ENCODE measurements at regions not wholly inside any gene's neighbourhood (a gene's known extent, or its start where the extent isn't known, plus 50 kb on each side); places are given as distances from the start of the nearest gene placed in this dataset.

DNA sequence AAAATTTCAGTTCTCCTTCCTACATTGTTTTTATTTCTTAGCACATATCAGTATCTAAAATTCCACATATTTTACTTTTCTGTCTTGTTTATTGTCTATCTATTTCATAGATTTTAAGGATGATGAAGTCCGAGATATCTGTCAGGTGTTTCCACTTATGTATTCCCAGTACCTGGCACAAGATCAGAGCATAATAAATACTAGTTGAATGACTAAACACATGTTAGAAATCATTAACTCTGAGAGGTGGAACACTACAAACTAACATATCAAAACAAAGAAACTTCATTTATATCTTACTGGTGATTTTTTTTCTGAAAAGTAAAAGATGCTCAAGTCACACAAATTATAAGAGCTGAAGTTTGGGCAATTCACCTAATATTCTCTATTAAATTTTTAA is 1208.3 kb downstream of the PCDH9 start:
- H3K36me3 Mint-ChIP-seq (ENCODE audit: low read depth): no peaks in the 10 kb centered on the region
- no peak overlapping the region for H3K27ac Mint-ChIP-seq
- ATAC-seq: no peak
- no peak overlapping the region for H3K4me3 Mint-ChIP-seq
- no peak for DNase-seq
- H3K9me3 ChIP-seq (ENCODE audit: control insufficient read depth, low read length, poor library complexity, severe bottlenecking): peaks cover 2% of the 10 kb centered on the region
- no peaks in the 10 kb centered on the region for H3K27me3 Mint-ChIP-seq
- H3K4me1 Mint-ChIP-seq: no peaks in the 10 kb centered on the region

- DNase-seq: no peak
- H3K36me3 Mint-ChIP-seq (ENCODE audit: low read depth): no peaks in the 10 kb centered on the region
- no peak for ATAC-seq
- H3K27ac Mint-ChIP-seq: no peak overlapping the region
- no peaks in the 10 kb centered on the region for H3K4me1 Mint-ChIP-seq
- no peaks in the 10 kb centered on the region for H3K9me3 ChIP-seq (ENCODE audit: control insufficient read depth, low read length, poor library complexity, severe bottlenecking)
- no peaks in the 10 kb centered on the region for H3K27me3 Mint-ChIP-seq
- no peak overlapping the region for H3K4me3 Mint-ChIP-seq
Observed at GRCh38 chr13:66014771-66015170, 1215.4 kb downstream of the PCDH9 start.

DNA sequence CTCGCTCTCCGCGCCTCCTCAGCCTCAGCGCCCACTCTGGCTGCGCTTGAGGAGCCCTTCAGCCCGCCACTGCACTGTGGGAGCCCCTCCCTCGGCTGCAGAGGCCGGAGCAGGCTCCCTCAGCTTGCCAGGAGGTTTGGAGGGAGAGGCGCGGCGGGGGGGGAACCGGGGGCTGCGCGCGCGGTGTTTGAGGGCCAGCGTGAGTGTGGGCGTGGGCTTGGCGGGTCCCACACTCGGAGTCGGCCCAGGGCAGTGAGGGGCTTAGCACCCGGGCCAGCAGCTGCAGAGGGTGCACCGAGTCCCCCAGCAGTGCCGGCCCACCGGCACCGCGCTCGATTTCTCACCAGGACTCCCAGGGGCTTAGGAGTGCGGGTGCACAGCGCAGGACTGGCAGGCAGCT is 1220.9 kb downstream of the PCDH9 start:
- H3K9me3 ChIP-seq (ENCODE audit: control insufficient read depth, low read length, poor library complexity, severe bottlenecking): no peaks in the 10 kb centered on the region
- Mint-ChIP-seq H3K36me3 (ENCODE audit: low read depth) (no peaks in the 10 kb centered on the region), H3K27ac (no peak overlapping the region), H3K27me3 (no peaks in the 10 kb centered on the region), H3K4me1 (no peaks in the 10 kb centered on the region), H3K4me3 (no peak overlapping the region)
- ATAC-seq (no peak), DNase-seq (no peak)

DNA sequence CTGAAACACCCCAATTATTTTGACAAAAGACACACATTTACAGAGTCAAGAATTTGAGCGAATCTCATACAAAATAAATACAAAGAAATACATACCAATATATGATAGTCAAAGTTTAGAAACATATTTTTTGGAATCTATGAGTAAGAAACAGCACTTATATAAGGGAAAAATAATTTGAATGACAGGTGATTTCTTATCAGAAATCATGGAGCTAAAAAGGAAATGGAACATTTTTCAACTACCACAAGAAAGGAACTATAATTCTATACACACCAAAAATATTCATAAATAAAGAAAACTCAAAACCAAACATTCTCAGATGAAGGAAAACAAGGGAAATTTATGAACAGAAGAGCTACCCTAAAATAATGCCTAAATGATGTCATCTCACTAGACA is 1226.6 kb downstream of the PCDH9 start:
- H3K9me3 ChIP-seq (ENCODE audit: control insufficient read depth, low read length, poor library complexity, severe bottlenecking): no peaks in the 10 kb centered on the region
- DNase-seq: no peak
- no peak for ATAC-seq
- no peaks in the 10 kb centered on the region for H3K27me3 Mint-ChIP-seq
- no peak overlapping the region for H3K27ac Mint-ChIP-seq
- H3K4me3 Mint-ChIP-seq: no peak overlapping the region
- no peaks in the 10 kb centered on the region for H3K4me1 Mint-ChIP-seq
- H3K36me3 Mint-ChIP-seq (ENCODE audit: low read depth): no peaks in the 10 kb centered on the region

DNA sequence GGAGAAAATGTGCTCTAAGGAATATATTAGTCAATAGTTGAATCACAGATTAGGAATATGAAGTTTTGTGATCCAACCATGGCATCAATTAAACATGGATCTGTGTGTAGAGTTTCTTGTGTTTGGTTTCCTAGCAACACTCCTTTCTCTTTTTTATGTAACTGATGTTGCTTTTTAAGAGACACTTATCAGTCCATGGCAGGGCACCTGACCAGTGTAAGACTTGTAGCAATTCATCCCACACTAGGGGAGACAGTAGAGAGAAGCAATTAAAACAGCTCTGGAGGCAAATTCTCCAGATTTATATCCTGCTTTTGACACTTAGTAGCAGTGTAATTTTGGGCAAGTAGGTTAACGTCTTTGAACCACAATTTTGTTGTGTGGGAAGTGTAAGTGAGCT is 1229.0 kb downstream of the PCDH9 start:
- Mint-ChIP-seq H3K4me3 (no peak overlapping the region), H3K4me1 (no peaks in the 10 kb centered on the region), H3K27me3 (no peaks in the 10 kb centered on the region), H3K36me3 (ENCODE audit: low read depth) (no peaks in the 10 kb centered on the region), H3K27ac (no peak overlapping the region)
- H3K9me3 ChIP-seq (ENCODE audit: control insufficient read depth, low read length, poor library complexity, severe bottlenecking): no peaks in the 10 kb centered on the region
- DNase-seq: no peak
- no peak for ATAC-seq

DNA sequence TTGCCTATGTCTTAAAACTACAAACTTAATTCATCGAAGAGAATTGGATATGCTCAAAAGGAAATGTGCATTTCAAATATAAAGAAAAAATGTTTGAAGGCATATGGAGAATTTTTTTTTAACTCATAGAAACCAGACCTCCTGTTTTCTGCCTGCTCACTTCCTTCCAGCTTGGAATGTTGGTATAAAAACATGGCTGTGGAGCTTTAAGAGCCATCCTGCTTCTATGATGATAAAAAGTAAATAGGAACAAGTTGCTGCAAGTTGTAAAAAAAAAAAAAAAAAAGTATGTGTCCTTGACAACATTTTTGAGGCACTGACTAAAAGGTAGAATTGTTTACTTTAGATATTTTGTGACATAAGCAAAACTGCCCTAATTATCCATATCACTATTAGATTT is 1230.7 kb downstream of the PCDH9 start:
- DNase-seq (no peak), ATAC-seq (no peak)
- no peak overlapping the region for H3K27ac Mint-ChIP-seq
- H3K9me3 ChIP-seq (ENCODE audit: control insufficient read depth, low read length, poor library complexity, severe bottlenecking): no peaks in the 10 kb centered on the region
- H3K27me3 Mint-ChIP-seq: no peaks in the 10 kb centered on the region
- H3K4me3 Mint-ChIP-seq: no peak overlapping the region
- H3K36me3 Mint-ChIP-seq (ENCODE audit: low read depth): no peaks in the 10 kb centered on the region
- no peaks in the 10 kb centered on the region for H3K4me1 Mint-ChIP-seq

DNA sequence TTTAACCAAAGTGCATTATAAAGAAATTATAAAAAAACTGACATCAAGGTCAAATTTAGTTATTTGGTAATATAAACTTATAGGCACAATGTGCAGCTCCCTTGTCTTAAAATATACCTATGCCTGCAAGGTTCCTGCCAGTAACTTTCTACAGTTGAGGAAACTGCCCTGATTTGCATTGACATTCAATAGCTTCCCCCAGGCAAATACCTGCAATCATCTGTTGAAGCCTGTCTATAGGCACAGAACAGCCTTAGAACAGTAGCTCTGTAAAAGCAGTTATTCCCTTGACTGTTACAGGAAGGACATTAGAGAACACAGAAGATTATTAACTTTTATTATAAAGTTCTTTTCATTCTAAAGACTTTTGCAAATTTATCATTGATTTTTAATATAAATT is 1239.5 kb downstream of the PCDH9 start:
- H3K27ac Mint-ChIP-seq: no peak overlapping the region
- no peaks in the 10 kb centered on the region for H3K9me3 ChIP-seq (ENCODE audit: control insufficient read depth, low read length, poor library complexity, severe bottlenecking)
- DNase-seq (no peak), ATAC-seq (no peak)
- H3K27me3 Mint-ChIP-seq: no peaks in the 10 kb centered on the region
- H3K4me3 Mint-ChIP-seq: no peak overlapping the region
- H3K4me1 Mint-ChIP-seq: no peaks in the 10 kb centered on the region
- H3K36me3 Mint-ChIP-seq (ENCODE audit: low read depth): no peaks in the 10 kb centered on the region

- ATAC-seq: no peak
- Mint-ChIP-seq H3K4me1 (no peaks in the 10 kb centered on the region), H3K4me3 (no peak overlapping the region), H3K36me3 (ENCODE audit: low read depth) (no peaks in the 10 kb centered on the region), H3K27me3 (no peaks in the 10 kb centered on the region), H3K27ac (no peak overlapping the region)
- DNase-seq: no peak
- H3K9me3 ChIP-seq (ENCODE audit: control insufficient read depth, low read length, poor library complexity, severe bottlenecking): no peaks in the 10 kb centered on the region
Observed at GRCh38 chr13:65985612-65986011, 1244.5 kb downstream of the PCDH9 start.

DNA sequence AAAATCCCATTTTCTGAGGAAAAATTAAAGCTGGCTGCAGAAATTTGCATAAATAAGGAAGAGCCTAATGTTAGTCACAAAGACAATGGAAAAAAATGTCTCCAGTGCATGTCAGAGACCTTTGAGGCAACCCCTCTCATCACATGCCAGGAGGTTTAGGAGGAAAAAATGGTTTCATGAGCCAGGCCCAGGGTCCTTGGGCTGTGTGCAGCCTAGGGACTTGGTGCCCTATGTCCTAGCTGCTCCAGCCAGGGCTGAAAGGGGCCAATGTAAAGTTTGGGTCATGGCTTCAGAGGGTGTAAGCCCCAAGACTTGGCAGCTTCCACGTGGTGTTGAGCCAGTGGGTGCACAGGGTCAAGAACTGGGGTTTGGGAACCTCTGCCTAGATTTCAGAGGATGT is 1252.6 kb downstream of the PCDH9 start:
- Mint-ChIP-seq H3K4me3 (no peak overlapping the region), H3K36me3 (ENCODE audit: low read depth) (no peaks in the 10 kb centered on the region), H3K27me3 (no peaks in the 10 kb centered on the region), H3K27ac (no peak overlapping the region), H3K4me1 (no peaks in the 10 kb centered on the region)
- no peak for ATAC-seq
- DNase-seq: no peak
- no peaks in the 10 kb centered on the region for H3K9me3 ChIP-seq (ENCODE audit: control insufficient read depth, low read length, poor library complexity, severe bottlenecking)

DNA sequence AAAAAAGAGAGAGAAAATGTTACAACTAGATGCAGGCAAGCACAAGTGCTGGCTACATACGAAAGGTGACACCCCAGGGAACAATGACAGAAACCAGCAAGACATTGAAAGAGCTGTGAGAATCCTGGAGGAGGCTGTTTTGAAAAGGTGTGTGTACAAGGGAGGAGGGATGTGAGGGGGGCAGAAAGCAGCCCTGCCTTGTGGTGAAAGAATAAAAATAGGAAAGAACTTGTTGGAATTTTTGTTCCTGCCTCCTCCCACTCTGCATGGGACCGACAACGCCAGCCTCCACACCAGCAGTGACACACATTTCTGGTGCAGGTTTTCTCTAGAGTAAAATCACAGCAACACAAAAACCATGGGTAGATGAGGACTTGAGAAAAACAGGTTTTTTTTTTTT is 1258.6 kb downstream of the PCDH9 start:
- Mint-ChIP-seq H3K4me1 (no peaks in the 10 kb centered on the region), H3K4me3 (no peak overlapping the region), H3K36me3 (ENCODE audit: low read depth) (no peaks in the 10 kb centered on the region), H3K27ac (no peak overlapping the region), H3K27me3 (no peaks in the 10 kb centered on the region)
- no peak for ATAC-seq
- no peaks in the 10 kb centered on the region for H3K9me3 ChIP-seq (ENCODE audit: control insufficient read depth, low read length, poor library complexity, severe bottlenecking)
- no peak for DNase-seq

DNA sequence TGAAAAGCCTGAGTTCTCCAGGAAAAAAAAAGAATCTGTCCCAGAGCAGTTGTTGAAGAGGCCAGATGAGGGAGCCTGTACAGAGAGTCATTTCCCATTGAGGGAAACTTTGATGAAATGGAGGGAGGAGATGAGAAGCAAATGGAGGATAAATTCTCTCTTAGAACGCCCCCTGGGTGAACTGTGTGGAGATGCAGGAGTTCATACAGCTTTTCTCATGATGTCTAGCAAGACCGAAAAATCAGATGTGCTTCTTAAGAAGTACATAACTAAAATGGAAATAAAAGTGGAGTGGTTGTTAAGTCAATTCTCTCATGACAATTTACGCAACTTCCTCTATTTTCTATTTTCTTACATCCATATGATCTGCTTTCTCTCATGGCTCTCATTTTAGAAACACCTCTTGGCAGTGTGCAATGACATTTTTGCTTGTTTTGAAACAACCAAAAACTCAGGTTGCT is 1263.1 kb downstream of the PCDH9 start:
- H3K4me3 Mint-ChIP-seq: no peak overlapping the region
- H3K36me3 Mint-ChIP-seq (ENCODE audit: low read depth): no peaks in the 10 kb centered on the region
- no peaks in the 10 kb centered on the region for H3K27me3 Mint-ChIP-seq
- ATAC-seq (no peak), DNase-seq (no peak)
- H3K27ac Mint-ChIP-seq: no peak overlapping the region
- H3K4me1 Mint-ChIP-seq: no peaks in the 10 kb centered on the region
- no peaks in the 10 kb centered on the region for H3K9me3 ChIP-seq (ENCODE audit: control insufficient read depth, low read length, poor library complexity, severe bottlenecking)

DNA sequence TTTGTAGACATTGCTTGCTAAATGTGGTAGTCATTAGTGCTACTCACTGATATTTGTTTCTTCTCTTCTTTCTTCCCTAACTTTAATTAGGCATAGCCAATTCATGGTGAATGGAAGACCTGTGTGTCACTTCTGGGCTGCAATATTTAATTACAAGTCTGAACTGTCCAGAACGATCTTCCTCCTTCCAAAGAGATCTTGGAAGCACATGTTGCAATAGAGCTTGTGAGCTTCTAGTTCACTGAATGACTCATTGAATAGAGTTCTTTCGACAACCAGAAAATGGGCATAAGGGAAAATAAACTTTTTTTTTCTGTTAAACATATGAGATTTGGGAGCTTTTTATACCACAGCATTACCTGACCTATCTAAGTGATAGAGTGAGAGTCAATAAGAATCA is 1264.6 kb downstream of the PCDH9 start:
- no peak for ATAC-seq
- Mint-ChIP-seq H3K4me3 (no peak overlapping the region), H3K27ac (no peak overlapping the region), H3K27me3 (no peaks in the 10 kb centered on the region), H3K36me3 (ENCODE audit: low read depth) (no peaks in the 10 kb centered on the region), H3K4me1 (no peaks in the 10 kb centered on the region)
- H3K9me3 ChIP-seq (ENCODE audit: control insufficient read depth, low read length, poor library complexity, severe bottlenecking): no peaks in the 10 kb centered on the region
- DNase-seq: no peak

DNA sequence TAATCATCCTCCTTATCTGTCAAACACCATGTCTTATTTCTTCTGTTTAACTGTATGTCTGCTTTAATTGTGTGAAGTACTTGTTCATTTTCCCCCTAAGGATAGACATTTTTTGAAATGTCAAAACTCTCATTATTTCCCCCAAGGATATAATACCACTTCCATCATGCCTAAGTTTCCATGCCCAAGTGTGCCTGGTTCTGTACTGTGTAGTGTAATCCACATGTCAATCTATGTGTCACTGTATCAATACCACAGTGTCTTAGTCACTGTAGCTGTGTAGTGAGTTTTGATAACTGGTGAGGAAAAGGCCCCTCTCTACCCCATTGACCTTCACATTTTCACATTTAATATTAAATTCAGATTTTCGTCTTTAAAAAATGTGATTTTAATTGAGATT is 1265.5 kb downstream of the PCDH9 start:
- no peaks in the 10 kb centered on the region for H3K9me3 ChIP-seq (ENCODE audit: control insufficient read depth, low read length, poor library complexity, severe bottlenecking)
- DNase-seq (no peak), ATAC-seq (no peak)
- Mint-ChIP-seq H3K27me3 (no peaks in the 10 kb centered on the region), H3K36me3 (ENCODE audit: low read depth) (no peaks in the 10 kb centered on the region), H3K27ac (no peak overlapping the region), H3K4me3 (no peak overlapping the region), H3K4me1 (no peaks in the 10 kb centered on the region)

GRCh38 chr13:65959305-65959704 is 1270.8 kb downstream of the PCDH9 start:
- Mint-ChIP-seq H3K27ac (no peak overlapping the region), H3K36me3 (ENCODE audit: low read depth) (no peaks in the 10 kb centered on the region), H3K4me3 (no peak overlapping the region), H3K27me3 (no peaks in the 10 kb centered on the region), H3K4me1 (no peaks in the 10 kb centered on the region)
- ATAC-seq (no peak), DNase-seq (no peak)
- H3K9me3 ChIP-seq (ENCODE audit: control insufficient read depth, low read length, poor library complexity, severe bottlenecking): no peaks in the 10 kb centered on the region

DNA sequence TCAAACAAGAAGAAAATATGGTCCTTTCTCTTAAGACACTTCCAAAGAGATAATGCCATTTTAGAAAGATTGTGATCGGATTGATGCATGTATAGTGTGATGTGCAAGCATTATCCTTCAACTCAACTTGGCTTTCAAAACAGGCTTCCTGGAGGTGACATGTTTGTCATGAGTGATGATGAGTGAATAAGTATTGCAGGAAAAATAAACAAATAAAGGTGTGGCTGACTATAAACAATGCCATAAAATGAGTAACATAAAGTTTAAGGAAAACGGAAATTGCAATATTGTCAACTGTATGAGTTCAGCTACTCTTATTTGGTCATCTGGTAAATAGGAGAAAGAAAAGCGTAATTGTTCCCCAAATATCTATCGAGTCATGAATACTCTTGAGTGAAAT is 1283.7 kb downstream of the PCDH9 start:
- ATAC-seq: no peak

More for the DNA sequence above, 1283.7 kb downstream of the PCDH9 start:
- Mint-ChIP-seq H3K4me3 (no peak overlapping the region), H3K27ac (no peak overlapping the region), H3K36me3 (ENCODE audit: low read depth) (no peaks in the 10 kb centered on the region), H3K27me3 (no peaks in the 10 kb centered on the region), H3K4me1 (no peaks in the 10 kb centered on the region)
- H3K9me3 ChIP-seq (ENCODE audit: control insufficient read depth, low read length, poor library complexity, severe bottlenecking): no peaks in the 10 kb centered on the region
- DNase-seq: no peak

All from T-helper 17 cell (primary cell).